Hepatic stellate cell (primary cell): ENCODE measurements at regions not wholly inside any gene's neighbourhood (a gene's known extent, or its start where the extent isn't known, plus 50 kb on each side); places are given as distances from the start of the nearest gene placed in this dataset.

ENCODE experiments used
- DNase-seq: peaks from one replicate; pipeline ENCODE4 v3.0.0; 2011; ENCODE audit warnings: low spot score

DNA sequence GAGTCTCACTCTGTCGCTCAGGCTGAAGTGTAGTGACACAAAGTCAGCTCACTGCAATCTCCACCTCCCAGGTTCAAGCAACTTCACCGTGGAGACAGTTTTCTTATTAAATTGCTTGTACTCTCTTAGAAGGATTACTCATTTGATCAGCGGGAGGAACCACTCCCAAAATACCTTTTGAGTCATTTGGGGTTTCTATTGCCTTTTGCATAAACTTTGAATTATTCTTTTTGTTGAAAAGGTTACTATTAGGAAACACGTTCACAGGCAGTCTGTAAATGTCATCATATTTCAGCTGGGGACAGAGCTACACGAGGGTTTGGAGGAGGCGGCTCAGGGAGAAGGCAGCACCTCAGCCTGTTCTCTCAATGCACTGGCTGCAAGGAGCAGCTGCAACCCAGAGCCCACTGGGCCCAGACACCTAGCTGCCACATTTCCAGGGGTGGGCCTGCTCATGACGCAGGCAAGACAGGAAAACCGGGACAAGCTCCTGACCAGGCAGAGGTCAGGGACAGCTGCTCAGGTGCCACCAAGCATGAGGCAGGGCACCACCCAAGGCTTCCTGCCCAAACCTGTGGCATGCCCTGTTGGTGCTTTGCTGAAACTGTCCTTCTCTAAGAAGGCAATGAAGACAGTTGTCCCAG, 205.9 kb downstream of the BMP7 start:
- no peak for DNase-seq

DNA sequence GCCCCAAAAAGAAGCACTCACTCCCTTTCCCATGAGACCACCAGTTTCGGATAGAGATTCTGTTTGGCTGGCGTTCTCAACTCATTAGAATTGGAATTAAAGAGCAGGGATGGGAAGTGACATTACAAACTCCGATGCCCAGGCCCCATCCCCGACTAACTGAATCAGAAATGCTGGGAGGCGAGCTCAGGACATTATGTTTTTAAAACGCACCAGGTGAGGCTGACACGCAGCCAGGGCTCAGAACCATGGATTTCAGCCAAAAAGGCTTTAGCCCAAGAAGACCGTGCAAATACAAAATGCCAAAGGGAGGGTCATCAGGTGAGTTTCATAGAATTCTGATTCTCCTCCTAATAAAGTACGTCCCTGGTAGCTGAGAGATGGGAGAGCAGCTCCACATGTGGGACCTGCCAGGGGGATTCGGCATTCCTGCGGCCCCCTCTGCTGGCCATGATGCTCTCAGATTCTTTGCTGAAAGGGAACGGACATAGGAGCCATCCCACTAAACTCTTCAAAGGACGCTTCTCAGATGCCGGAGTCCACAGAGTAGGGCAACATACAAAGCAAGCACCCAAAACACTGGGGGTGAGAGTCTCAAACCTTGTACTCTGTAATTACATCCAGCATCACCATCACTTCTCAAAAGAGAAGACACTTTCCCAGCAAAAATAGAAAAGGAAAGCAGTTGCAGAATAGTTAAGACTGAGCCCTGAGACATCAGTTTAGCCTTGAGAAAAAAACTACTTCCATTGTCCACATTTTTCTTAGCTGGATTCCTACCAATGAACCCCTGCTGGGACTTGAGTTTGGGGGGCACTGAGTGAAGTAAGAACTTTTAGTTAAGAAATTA, 205.2 kb downstream of the BMP7 start:
- no peak for DNase-seq

DNA sequence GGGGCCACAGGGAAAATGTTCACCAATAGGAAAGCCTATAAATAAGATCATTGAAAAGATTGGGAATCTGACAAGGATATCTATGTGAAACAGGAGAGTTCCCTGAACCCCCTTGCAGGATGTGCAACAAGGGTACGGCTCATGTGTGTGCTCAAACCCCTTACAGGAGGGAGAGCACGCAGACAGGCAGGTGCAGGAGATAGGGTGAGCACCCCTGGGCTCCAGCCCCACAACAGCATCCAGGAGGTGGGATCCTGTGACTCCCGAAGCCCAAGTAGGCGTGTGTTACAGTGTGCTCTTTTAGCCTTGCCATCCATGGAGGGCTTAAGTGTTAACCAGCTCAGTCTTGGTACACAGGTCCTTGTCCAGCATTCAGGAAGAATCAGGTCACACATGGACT, 204.2 kb downstream of the BMP7 start:
- no peak for DNase-seq

DNA sequence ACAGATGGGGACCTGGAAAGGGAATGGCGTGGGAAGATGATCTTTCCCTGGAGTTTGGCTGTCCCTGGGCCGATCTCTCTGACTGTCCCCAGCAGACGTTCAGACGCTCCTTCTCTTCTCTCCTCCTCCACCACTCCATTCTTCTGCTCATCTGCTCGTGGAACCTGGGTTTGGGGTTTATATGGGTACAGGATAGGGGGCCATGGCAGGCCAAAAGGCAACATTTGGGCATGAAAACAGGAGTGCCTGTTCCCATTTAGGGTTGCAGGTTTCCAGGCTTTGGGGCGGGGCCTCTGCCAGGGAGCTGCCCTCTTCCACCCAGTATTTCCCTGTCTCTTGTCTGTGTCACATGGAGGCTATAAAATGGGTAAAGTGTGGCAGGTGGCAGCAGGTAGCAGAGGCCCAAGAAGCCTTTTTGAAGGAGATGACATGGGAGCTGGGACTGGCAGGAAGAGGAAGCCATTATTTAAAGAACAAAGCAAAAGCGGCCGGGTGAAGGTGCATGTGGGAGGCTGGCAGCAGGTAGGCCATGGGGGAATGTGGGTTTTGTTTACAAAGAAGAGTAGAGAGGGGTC, 203.7 kb downstream of the BMP7 start:
- DNase-seq = no peak

DNA sequence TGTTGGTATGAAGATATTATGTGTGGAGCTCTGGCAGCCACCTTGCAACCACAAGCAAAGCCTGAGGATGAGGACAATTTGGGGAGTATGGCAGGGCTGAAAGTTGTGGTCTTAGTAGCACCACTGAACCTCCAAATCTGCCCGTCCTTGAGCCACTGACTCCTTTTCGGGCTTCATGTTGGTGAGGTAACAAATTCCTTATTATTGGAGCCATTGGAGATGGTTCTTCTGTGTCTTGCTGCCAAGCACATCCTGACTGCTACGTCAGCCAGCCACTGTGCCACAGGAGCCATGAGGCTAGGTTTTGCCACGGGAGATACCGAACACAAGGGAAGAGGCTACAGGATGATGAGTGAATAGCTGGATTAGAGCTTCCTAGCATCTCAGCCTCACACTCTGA, 201.6 kb downstream of the BMP7 start:
- DNase-seq = no peak

DNA sequence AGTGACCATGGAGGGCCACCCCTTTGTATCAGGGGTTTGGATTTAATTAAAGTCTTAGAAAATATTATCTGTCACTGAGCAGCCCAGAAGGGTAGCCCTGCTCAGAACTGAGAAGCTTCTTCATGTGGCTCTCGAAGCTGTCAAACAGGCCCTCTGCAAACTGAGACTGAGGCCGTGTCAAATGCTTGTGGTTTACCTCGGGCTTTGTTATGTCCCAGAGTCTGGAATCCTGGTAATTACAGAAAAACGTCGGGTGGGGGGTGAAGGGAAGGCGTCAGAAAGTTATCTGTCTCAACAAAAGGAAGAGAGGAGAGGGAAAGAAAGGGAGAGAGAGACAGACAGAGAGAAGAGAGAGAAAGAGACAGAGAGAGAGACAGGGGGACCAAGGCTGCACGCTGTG, 200.8 kb downstream of the BMP7 start:
- no peak for DNase-seq

DNA sequence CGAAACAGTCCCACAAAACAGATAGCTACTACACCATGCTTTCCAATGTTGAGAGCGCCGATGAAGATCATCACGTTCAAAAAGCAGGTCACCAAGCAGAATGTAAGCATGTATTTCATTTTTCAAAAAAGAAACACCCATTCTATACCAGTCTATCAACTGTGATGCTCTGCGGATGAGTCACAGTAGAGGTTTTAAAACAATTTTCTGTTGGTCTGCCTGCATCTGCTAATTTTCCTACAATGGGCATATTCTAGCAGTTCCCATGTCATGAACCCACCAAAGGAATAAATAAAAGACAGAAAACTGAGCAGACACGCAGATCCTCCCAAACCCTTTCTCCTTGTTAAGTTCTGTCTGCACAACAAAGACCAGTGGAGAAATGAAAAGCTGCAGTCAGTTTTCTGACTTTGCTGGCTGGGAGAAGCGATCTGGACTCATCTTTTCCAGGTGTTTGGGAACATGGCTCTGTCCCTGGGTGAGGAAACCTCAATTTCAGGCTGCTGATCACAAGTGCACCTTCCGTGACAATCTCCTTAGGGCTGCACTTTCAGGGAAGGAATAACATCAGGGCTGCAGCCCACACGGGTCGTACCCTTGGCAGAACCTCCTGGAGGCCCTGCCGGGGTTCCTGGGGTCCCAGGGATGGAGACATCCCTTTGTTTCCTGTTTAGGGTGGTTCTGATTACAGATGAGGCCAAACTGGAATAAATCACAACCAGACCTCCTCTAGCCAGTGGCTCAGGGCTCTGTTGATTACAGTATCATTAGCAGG, 200.1 kb downstream of the BMP7 start:
- DNase-seq = no peak

DNA sequence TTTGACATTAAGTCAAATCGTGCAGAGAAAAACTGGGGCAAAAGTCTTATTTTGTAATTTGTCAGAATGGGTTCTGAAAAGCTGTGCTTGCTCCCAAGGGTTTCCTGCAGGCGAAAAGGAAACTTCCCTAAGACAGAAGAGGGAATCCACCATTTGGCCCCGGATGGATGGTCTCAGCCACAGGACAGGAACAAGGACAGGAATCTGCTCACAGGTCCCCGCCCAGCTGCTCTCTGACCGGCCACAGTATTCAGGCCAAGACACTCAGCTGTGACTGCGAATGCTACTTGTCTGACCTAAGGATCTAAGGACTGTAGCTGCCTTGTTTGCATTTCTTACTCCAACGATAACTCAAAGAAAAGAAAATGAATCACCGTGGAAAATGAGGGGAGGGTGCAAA, 197.0 kb downstream of the BMP7 start:
- no peak for DNase-seq

DNA sequence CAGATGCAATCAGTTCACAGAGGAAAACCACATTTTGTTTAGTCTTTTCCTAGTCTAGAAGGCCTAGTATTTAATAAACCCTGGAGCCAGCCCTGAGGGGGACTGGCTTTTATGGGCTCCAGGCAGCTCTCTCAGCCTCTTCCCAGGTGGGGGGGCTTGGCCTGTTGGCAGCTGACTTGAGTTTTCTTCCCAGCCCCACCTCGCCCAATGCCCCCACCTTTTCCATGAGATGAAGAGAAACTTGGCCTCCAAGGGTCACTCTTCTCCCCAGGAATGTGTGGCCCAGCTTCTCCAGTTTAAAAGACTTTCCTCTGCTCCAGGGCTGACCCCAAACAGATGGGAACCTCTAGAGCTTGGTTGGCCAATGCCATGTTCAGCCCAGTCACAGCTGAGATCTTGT, 196.1 kb downstream of the BMP7 start:
- no peak for DNase-seq

DNA sequence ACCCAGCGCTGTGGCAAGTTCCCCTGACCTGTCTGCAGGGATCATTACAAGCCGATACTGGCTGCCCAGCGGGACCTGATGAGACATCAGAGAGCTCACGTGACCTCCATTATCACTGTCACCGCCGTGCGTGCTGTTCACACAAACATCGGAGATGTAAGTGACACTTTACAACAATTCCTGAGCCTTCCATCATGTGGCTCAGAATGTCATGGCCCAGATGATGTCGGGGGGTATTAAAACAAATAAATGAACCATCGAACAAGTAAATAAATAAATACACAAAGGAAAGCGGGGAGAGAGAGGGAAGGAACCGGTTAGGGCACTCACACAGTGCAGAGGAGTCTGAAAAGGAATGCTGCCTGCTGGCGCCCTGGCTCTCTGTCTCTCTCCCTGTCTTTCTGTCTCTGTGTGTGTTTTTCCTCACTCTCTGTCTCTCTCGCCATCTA, 195.1 kb downstream of the BMP7 start:
- DNase-seq = no peak

DNA sequence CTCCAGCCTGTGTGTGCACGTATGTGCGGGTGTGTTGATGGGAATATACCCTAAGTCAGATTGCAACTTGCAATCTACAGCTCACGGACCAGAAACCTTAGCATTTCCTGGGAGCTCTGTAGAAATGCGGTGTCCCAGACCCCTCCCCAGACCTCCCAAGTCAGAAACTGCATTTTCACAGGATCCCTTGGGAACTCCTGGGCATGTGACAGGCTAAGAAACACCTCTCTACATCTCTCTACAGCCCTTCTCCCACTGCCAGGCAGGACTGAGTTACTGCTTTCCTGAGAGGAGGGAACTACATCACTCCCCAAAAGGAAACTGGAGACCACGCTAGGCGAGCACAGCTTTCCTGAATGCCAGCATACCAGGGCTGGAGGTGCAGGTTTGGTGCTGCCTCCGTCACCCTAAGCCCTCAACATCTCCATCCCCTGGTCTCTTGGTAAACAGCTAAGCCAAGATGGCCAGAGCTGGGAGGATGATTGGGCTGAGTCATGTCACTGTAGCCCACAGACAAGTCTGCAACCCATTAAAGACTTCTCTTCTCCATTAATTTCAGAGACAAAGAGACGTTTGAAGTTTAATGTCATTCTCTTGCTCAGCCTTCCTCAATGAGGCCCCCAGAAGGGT, 194.4 kb downstream of the BMP7 start:
- no peak for DNase-seq

DNA sequence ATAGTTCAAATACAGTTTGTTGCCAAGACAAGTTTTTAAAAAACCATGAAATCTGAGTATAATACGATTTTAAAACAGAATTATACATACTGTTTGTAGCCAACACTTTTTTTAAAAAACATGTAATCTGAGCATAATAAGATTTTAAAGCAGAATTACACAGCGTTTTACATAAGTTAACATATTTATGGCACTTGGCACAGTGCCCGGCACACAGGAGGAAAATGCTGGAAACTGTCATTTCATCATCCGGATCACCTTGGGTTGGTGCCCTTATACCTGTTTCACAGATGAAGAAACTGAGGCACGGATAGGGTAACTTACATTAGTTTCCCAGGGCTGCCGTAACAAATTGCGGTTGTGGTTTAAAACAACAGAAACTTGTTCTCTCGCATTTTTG, 193.0 kb downstream of the BMP7 start:
- DNase-seq = no peak

DNA sequence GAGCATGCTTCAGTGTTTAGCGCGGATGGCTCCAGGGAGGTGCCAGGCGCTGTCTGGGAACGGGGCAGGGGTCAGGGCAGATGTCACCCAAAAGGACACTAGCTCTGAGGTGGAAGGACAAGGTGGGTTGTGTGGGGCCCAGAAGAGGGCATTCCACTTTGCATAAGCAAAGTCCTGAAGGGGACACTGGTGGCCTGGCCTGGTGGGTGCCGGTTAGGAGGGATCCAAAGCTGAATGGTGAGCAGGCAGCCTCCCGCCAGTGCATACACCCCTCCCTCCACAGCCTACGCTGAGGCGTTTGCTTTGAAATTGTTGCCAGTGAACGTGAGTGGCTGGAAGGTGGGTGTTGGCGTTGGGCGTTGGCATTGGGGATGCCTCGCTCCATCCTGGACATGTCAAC, 192.1 kb downstream of the BMP7 start:
- no peak for DNase-seq

DNA sequence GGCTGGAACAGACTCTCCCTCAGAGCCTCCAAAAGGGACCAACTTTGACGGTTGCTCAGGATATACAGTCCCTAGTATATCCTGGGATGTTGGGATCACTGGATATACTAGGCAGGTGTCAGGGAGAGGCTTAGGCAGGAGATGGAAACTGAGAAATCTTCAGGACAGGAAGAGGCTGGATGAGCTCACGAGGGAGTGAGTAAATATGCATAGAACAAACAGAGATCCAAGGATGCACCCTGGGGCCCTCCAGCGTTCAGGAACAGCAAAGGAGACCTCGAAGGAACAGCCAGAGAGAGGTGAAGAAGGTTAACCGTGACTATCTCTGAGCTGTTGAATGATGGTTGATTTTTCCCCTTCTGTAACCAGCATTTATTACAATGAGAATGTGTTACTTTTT, 191.3 kb downstream of the BMP7 start:
- no peak for DNase-seq

DNA sequence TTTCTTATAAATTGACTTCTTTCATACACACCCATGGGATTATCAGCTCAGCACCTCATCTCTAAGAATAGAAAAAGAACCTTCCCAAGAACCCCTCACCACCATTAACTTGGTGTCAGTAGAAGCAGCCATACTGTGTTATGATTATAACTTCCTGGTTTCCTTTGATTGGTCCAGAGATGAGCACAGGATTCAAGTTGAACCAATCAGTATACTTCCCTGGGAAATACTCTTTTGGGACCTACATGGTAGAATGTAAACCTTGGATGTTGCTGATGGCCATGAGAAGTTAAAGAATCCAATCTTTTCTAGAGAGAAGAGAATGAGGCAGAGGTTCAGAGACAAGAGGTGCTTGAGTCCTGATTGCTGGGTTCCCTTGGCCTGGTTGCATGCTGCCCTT, 190.8 kb downstream of the BMP7 start:
- DNase-seq = no peak

DNA sequence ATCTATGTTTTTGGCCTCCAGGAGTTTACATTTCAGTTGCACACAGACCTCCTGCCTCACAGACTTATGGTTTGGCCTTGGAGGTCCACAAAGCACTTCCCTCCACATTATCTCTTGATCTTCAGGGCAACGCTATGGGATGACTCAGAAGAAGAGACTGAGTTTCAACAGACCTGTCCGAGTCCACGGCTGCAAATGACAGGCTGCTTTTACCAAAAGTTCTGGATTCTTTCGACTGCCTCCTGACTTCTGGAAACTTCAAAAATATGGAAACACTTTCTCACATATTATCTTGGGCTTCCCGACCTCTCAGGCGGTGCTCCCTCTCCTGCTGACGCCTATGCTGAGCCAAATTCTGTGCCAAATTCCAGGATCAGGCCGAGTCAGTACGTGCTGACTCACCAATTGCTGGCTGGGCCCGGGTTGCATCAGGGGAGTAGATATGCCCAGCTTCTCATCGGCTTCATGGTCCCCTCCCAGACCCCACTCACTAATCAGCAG, 190.2 kb downstream of the BMP7 start:
- DNase-seq = no peak

DNA sequence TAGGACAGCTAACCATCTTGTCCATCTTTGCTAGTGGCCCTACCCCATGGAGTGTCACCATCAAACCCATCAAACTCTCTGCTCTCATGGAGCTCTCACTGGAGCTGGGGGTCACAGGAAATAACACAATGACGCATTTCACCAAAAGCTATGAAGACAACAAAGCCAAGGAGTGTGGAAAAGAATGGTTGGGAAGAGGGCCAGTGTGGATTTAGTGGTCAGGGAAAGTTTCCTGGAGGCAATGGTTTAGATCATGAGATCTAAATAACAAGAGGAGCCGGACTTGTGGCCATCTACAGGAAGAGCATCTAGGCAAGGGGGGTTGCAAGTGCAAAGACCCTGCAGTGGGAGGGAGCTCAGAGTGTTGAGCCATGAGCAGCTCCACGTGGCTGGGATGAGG, 189.5 kb downstream of the BMP7 start:
- DNase-seq = no peak

DNA sequence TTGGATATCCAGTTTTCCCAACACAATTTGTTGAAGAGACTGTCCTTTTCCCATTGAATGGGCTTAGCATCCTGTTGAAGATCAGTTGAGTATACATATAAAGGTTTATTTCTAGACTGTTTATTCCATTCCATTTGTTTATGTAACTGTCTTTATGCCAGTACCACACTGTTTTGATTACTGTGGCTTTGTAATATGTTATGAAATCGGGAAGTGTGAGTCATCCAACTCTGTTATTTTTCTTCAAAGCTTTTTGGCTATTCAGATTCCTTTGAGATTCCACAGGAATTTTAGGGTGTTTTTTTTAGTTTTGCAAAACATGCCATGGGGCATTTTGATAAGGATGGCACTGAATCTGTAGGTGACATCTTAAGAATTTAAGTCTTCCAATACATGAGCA, 188.3 kb downstream of the BMP7 start:
- no peak for DNase-seq

DNA sequence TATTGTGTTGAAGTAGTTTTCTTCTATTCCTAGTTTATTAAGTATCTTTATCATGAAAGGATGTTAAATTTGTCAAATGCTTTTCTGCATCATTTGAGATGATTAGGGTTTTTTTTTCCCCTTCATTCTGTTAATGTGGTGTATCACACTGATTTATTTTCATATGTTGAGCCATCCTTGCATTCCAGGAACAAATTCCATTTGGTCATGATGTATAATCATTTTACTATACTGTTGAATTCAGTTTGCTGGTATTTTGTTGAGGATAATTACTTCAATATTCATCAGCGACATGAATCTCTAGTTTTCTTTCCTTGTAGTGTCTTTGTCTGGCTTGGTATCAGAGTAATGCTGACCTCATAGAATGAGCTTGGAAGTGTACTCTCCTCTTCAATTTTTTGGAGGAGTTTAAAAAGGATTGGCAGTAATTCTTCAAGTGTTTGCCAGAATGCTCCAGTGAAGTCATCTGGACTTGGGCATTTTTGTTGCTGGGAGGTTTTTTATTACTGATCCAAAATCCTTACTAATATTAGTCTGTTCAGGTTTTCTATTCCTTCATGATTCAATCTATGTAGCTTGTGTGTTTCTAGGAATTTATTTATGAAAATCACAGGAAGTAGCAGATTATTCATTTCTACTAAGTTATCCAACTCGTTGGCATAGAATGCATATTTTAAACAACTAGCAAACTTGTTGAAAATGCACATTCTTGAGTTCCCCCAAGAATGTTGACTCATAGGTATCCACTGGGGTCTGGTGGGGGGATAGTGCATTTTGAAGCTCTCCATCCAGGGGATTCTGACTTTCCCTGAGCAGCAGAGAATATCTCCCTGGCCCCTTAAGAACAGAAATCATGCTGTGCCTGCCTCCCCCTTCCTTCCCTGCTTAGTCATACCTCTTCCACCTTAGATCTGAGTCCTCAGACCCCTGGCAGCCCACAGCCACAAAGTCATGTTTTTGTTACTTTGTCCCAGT, 187.1 kb downstream of the BMP7 start:
- DNase-seq = no peak

DNA sequence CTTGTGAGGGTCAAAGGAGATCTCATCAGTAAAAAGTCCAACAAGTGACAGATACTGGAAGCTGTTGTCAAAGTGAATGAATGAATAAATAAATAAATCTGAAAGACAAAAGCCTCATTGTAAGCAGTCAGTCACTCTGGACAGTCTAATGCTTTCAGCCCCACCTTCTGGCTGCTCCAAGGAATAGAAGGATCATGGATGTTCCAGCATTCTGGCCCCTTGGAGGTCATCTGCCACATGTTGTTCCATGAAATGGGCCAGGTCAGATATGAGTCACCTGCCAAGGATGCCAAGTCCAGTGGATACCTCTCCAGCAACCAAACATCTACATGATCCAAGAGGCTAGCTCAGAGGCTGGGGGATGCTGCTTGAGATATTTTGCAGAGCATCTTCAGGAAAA, 185.6 kb downstream of the BMP7 start:
- DNase-seq = no peak
